Islet of Langerhans (tissue), 1 donor: ENCODE measurements at regions not wholly inside any gene's neighbourhood (a gene's known extent, or its start where the extent isn't known, plus 50 kb on each side); places are given as distances from the start of the nearest gene placed in this dataset.

Experiments used
- FAIRE-seq: peaks from one replicate; lab custom pipeline; 2011; peaks lifted over from hg19 to GRCh38; lab: Jason Lieb, UNC

DNA sequence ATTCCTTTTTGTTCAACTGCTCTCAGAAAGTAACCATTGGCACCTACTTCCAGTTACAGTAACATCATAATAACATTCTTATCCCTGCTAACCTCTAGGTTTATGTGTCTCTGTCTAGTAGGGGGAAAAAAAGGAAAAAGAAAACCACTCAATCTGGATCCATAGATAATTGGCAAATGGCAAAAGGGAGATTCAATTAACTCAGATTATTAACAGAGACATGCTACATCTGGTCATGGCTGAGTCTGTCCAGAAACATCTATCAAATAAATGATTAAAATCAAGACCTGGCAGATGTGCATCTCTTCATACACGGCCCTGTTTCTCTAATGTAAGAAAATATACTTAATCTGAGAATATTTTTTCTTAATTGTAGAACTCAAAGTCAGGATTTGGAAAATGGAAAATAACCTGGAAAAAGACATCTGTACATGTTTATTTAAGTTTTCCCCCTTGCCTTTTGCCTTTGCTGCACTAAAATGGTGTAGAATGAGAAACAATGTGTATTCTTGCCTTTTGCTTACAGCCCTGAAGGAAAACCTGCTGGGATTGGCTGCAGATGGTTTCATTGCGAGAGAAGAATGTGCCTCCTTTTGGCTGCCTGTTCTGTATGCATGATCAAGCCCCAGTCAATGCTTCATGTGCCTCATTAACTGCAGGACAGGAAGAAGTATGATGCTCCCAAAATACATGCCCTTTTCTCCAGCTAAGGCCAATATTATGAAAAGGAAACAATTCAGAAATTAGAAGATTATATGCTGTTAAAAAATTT is 921.6 kb upstream of the PCDH20 start:
- no peak for FAIRE-seq

DNA sequence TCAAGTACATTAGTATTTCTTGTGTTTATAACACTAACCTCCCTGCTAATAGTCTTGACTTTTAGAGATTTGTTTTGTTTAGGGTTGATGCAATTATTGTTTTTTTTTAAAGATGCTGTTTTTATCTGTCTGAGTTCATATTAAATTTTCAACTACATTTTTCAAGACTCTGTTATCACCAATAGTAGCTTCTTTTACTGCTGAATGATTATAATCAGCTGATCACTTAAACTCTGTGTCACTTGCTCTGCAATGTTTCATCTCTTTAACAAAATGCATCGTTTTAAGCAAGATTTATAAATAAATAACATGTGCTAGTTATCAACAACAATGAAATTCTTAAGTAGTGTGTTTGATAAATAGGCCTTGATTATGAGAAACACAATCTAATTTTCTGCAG is 920.9 kb upstream of the PCDH20 start:
- no peak for FAIRE-seq

DNA sequence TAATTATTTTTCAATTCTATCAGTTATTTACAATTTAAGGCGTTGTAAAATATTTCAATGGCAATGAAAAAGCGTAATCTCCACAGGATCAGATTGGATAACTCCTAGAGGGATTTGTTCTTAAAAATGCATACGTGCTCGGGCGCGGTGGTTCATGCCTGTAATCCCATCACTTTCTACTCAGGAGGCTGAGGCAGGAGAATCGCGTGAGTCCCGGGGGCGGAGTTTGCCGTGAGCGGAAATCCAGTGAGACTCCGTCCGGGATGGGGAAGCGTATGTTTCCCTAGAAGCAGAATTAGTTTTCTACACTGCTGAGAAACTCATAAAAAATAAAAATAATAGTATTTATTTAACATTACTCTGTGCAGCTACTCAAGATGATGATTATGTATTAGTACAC is 917.8 kb upstream of the PCDH20 start:
- FAIRE-seq = no peak

DNA sequence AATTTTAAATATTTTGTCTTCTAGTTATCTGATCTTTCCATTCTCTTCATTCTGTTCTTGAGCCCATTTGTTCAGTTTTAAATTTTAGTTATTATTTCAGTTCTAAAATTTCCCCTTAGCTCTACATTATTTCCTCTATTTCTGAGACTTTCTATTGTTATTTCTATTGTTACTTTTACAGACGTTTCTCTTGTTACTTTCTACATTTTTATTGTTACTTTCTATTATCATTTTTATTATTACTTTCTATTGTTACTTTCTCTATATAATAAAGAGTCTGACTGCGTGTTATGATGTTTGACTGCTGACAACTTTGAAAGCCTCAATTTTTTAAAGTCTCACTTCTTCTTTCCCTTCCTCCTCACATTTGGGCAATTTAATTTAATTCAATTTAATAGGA is 915.7 kb upstream of the PCDH20 start:
- no peak for FAIRE-seq

DNA sequence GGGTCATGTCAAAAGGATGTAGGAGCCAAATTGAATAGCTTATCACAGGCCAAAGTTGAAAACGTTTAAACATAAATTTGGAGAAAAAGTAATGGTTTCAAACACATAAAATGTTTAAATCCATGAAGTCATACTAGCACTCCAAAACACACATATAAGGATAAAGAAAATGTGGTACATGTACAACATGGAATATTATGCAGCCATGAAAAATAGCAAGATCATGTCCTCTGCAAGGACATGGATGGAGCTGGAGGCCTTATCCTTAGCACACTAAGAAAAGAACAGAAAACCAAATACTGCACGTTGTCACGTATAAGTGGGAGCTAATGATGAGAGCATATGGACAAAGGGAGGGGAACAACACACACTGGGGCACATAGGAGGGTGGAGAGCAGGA is 911.7 kb upstream of the PCDH20 start:
- FAIRE-seq = no peak

DNA sequence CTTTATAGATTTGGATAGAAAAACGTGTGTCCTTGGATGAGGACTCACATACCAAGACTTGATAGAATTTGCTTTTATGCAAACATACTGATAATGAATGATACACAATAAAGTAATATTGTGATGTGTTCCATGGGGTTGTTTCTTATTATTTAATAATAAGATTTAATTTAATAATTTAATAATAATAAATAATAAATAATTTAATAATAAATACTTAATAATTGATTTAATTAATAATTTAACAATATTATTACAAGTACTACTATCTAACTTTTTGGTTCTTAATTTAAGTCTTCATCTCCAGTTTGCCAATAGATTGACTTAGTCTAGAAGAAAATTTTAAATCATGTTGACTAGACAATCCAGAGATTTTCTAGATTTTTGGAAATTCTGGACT is 909.2 kb upstream of the PCDH20 start:
- FAIRE-seq = no peak

DNA sequence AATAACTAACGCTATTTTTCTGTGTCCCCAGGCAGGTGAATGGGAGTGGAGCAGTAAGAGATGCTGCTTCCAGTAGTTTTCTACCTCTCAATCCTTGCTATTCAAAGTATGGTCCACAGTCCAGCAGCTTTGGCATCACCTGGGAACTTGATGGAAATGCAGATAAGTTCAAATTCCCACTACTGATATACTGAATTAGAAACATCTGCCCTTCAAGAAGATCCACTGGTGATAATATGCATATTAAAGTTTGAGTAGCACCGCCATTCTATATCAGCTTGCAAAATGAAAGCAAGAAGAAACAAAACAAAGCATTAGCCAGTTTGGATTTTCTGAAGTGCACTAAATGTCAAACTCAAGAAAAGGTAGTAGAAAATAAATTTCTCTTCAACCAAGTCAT is 906.2 kb upstream of the PCDH20 start:
- FAIRE-seq = no peak

DNA sequence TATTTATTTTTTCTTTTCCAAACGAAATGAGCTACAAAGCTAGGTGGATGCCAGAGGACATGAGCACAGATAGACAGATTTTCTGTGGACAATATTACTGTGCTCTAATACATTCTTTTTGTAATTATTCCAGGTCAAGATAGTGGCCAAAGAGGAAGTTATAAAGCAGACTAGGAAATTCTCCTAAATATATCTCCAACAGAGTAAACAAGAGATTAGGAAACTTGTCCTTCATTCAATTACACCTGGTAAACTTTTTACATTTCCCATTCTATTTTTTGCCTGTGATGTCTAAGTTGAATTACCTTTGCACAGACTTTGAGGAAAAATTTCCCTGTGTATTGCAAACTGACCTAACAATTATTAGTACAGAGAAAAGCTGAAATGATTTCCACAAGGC is 905.5 kb upstream of the PCDH20 start:
- no peak for FAIRE-seq

DNA sequence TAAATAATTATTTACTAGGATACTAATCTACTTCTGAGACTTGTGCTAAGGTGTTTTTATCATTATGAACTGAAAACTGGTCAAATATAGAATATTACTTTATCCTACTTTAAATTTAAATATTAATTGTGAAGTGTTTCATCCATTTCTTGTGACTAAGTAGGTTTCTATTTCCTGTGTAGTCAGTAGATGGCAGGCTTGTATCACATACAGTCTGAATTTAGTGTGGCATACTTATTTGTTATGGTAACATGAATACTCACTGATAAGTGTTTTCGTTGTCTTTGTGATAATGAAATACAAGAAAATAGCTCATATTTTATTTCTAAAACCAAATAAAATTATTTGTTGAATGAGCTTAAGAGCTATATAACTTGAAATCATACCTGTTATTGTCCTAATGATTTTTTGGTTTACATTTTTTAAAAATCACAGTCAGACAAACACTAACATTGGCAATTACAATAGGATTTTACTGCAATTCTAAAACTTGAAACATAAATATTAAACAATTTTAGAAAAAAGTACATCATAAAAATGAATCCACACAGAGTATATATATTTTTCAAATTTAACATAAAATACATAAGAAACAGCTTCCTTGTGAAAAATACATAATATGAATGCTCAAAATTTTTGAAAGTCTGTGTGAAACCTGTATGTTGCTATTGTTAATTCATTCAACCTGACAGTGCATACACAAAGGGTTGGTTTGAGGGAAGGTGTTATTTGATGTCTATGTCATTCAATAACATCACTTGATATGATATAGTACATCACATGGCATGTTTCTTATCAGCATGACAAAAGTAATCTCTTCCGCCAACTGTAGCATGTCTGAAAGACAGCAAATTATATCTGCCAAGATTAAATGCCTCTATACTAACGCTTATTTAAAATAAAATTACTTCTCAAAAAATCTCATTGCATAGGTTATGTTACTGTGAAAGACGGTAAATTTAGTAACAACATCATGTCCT is 904.8 kb upstream of the PCDH20 start:
- FAIRE-seq = peak; percentile 99

DNA sequence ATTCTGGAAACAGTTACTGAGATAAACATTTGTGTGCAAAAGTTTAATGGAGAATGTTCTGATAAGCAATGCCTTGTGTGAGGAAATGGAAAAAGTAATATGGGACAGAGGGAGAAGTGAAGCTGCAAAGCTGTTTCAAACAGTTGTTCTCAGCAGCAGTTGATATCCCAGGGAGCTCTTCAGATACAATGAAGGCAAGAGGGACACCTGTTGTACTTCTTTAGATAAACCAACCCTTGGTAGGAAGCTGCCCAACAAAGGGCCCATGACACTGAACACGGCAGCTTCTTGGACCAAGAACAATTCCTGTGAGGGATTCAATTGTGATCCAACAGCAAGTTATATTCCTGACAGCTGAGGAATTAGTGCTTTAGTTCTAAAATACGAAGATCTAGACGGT is 894.3 kb upstream of the PCDH20 start:
- no peak for FAIRE-seq

DNA sequence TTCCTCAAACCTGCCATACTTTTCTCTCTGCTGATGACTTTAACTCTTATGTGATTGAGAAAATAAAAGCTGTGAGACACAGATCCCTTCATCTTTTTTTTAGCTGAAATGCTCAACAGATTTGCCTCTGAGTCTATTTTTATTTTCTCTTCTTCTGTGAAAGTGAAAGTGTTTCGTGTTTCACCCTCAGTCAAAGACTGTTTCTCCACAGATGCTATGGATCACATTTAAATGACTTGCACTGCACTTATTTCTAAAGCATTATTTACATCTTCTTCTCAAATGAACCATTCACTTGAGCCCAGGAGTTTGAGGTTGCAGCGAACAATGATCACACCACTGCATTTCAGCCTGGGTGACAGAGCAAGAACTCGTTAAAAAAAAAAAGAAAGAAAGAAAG is 890.1 kb upstream of the PCDH20 start:
- no peak for FAIRE-seq

DNA sequence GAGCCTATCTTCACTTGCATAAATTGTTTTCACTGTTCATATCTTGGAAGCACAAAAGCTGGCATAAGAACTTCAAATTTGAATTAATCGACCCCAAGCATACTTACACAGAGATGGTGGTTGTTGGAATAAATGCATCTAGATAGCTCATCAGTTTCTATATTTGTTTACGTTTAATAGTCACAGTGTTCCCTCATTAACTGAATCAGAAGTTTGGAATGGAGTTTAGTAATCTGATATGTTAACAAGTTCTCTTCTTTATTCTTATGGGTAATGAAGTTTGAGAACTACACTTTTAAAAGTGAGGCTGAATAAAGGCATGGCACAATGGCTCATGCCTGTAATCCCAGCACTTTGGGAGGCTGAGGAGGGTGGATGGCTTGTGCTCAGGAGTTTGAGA is 886.7 kb upstream of the PCDH20 start:
- FAIRE-seq = no peak

DNA sequence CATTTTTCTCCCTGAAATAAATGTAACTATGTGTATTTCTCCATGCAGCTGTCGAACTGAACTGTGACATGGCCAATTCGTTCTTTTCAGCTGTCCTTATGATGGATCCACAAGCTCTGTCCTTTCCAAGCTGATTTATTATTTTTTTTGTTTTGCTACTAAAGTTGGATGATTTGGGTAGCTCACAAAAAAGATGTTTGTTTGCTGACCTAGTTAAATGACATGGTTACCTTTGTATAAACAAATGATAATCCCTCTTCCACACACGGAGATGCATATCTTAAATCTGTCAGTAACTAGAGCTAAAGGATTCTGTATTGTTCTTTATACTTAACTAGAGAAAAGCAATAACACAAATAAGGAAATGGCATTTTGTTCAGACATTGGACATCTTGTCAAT is 884.3 kb upstream of the PCDH20 start:
- FAIRE-seq = no peak

DNA sequence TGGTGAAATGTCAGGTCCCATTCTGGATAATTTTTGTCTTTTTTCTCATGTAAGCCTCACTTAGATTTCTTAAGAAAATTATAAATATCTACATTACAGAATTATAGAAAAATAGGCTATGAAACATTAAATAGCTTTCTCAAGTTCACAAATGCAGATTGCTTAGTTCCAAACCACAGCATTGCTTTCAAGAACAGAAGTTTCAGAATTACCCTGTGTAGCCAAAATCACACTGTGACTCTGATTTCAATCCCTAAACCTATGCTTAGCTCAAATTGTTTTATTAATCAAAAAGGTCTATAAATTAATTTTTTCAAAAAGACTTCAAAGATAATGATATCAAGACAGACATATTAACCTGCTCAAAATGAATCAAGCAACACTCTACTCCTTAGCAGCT is 881.2 kb upstream of the PCDH20 start:
- FAIRE-seq = no peak

DNA sequence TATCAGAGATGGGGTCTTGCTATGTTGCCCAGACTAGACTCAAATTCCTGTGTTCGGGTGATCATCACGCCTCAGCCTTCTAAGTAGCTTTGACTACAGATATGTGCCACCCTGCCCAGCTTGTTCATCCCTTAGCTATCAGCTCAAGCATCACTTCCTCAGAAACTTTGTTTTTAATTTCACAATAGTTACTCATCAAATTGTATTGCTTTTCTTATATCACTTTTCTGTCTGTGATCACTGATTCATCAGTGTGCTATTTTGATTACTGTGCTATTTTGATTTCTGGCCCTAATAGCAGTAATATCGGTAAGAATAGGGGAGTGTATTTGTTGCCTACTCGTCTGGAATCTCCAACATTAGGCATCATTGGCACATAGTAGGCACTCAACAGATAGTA is 878.6 kb upstream of the PCDH20 start:
- no peak for FAIRE-seq

DNA sequence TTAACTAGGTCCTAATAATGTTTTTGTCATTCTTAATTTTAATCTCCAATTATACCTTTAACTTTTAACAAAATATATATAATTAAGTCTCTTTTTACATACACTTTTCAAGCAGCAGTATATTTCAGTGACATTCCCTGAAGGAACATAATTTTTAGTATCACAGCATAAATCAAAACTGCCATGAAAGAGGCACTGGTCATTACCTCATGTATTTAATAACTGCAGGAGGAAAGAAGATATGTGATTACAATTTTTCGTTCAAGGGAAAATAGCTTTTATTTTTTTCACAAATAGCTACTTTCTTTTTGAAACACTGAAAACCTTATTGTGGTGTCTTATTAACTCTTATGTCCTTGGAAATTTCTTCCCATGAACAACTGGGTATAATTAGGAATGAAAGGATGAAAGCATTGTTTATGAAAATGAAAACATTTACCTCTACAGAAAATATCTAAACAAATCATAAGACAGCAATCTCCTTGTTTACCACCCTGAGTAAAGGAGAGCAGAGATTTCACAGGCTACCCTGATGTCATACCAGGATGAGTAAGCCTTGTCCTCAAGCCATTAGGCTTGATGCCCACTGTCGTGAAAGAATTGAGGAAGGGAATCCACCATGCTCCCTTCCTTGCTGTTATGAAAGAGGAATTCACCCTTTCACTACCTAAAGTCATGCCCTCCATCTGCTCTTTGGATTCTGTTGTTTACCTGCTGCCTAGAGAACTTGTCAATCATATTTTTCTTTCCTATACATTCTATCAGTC is 877.2 kb upstream of the PCDH20 start:
- FAIRE-seq = no peak

DNA sequence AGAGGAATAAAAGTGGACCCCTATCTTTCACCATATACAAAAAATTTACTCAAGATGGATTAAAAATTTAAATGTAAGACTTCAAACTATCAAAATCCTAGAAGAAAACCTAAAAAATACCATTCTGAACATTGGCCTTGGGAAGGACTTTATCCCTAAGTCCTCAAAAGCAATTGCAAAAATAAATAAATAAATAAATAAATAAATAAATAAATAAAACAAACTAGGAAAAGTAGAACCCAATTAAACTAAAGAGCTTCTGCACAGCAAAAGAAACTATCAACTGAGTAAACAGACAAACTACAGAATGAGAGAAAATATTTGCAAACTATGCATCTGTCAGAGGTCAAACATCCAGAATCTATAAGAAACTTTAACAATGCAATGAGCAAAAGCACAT is 874.9 kb upstream of the PCDH20 start:
- FAIRE-seq = no peak

DNA sequence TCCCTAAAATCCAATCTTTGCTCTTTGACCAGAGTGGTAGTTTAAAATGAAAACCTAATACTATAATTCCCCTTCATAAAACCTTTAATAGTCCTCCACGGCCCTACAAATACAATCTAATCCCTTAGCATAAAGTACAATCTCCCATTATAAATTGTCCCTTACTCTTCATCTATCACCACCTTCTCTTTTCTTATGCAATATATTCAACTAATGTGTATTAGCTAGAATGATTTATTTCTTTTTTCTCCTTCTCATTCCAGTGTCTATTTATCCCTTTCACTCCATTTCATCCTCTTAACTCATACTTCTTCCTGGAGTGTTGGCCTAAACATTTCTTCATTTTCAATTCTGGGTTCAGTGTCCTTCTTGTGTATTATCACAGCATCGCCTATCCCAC is 872.1 kb upstream of the PCDH20 start:
- FAIRE-seq = no peak

DNA sequence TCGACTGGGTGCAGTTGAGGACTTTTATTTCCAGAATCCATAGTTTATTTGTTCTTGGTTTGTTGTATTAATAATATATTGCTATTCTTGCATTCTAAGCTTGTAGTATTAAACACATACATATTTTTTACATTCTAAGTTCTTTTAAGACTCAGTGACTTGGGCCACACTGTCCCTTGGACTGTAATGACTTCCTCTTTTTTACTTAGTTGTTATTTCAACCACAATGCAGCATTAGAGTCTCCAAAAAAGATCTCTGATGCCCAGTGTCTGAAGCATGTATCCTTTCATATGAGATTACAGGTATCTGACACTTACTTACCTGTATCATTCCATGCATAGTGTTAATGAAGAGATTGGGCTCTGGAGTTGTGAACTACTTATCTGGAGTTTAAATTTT is 864.9 kb upstream of the PCDH20 start:
- FAIRE-seq = no peak

DNA sequence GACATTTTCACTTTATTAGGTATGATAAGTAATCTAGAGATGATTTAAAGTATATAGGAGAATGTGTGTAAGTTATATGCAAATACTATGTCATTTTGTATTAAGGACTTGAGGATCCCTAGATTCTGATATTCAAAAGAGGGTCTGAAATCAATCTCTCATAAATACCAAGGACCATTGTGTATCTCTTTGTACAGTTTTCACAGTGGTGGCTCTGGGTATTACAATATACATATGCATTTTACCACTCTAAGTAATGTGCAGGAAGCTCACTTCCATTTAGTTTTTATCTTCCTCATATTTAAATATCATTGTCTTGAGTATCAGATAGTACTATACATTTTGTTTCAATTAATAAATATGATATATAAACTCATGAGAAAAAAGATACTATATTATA is 862.6 kb upstream of the PCDH20 start:
- no peak for FAIRE-seq

DNA sequence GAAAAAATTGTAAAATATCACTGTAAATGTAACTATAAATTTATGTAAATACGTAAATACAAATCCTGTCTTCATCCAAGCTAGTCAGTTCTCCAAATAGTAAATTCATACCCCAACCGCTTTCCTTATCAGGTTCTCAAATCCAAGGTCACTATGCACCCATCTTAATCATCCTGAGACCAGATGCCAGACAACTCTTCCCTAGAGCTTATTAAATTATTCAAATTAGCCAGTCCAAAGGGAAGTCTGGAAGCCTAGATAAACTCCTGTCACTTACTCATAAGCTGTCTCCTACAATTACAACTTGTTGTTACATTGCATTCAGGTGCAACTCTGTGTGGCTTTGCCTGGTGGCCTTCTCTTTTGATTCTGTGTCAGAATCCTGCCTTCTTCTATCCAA is 836.1 kb upstream of the PCDH20 start:
- no peak for FAIRE-seq

DNA sequence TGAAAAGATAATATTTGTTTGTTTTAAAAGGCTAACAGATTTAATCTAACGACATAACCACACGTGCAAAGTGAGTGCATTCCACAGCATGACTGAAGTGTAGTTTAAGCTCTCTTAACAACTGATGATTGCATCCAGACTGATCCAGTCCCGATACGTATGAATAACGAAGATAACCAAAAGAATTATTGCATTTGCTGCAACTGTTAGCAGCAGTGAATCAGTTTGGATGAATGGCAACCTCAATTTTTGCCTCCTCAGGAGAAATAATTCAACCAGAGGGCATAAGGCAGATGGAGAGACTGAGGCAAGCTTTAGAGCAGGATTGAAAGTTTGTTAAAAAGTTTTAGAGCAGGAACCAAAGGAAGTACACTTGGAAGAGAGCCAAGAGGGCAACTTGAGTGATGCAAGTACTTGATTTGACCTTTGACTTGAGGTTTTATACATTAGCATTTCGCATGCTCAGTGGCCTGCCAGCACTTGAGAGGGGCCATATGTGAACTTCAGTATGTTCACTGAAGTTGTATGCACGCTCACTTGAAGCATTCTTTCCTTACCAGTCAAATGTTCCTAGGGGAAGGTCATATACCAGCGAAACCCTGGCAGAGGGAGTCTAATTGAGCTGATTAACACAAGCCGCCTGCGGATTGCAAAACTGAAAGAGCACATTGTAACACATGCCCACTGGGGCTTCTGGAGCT is 835.0 kb upstream of the PCDH20 start:
- no peak for FAIRE-seq
